ENCODE measurements at regions not wholly inside any gene's neighbourhood (a gene's known extent, or its start where the extent isn't known, plus 50 kb on each side); places are given as distances from the start of the nearest gene placed in this dataset.
A peak's percentile ranks its signal among the peaks of the same experiment; 100 is the strongest.

- no peak for DNase-seq
Observed at GRCh38 chr4:53764761-53765490, 173.6 kb upstream of the LNX1 start.

GRCh38 chr4:53763813-53764597 lies 172.7 kb upstream of the LNX1 start:
- no peak for DNase-seq

GRCh38 chr4:53755656-53756055 lies 164.4 kb upstream of the LNX1 start:
- no peak for DNase-seq

- no peak for DNase-seq
Observed at GRCh38 chr4:53752124-53752523, 160.8 kb upstream of the LNX1 start.

- DNase-seq, result peak; percentile 98
Observed at GRCh38 chr4:53748328-53748772, 157.1 kb upstream of the LNX1 start.

- no peak for DNase-seq
Observed at GRCh38 chr4:53747401-53747800, 156.1 kb upstream of the LNX1 start.

GRCh38 chr4:53744446-53745160 lies 153.3 kb upstream of the LNX1 start:
- no peak for DNase-seq

- DNase-seq, result peak; percentile 62
Observed at GRCh38 chr4:53734584-53735353, 143.5 kb upstream of the LNX1 start.

GRCh38 chr4:53734182-53734581 lies 142.9 kb upstream of the LNX1 start:
- DNase-seq, result no peak

- DNase-seq, result peak; percentile 51
Observed at GRCh38 chr4:53732661-53733060, 141.4 kb upstream of the LNX1 start.

GRCh38 chr4:53730031-53730805 lies 138.9 kb upstream of the LNX1 start:
- no peak for DNase-seq

- no peak for DNase-seq
Observed at GRCh38 chr4:53722110-53722509, 130.8 kb upstream of the LNX1 start.

GRCh38 chr4:53721263-53721662 lies 130.0 kb upstream of the LNX1 start:
- DNase-seq, result no peak

- no peak for DNase-seq
Observed at GRCh38 chr4:53720776-53721175, 129.5 kb upstream of the LNX1 start.

- DNase-seq, result peak; percentile 68
Observed at GRCh38 chr4:53717064-53717549, 125.8 kb upstream of the LNX1 start.

GRCh38 chr4:53716471-53717063 lies 125.3 kb upstream of the LNX1 start:
- DNase-seq, result no peak

GRCh38 chr4:53716011-53716410 lies 124.7 kb upstream of the LNX1 start:
- DNase-seq, result no peak

GRCh38 chr4:53714236-53715140 lies 123.2 kb upstream of the LNX1 start:
- DNase-seq, result no peak

- no peak for DNase-seq
Observed at GRCh38 chr4:53713767-53714166, 122.5 kb upstream of the LNX1 start.

- DNase-seq, result no peak
Observed at GRCh38 chr4:53713296-53713695, 122.0 kb upstream of the LNX1 start.

Measured in MV-4-11 (cell line).